H1 (cell line): ENCODE measurements at regions not wholly inside any gene's neighbourhood (a gene's known extent, or its start where the extent isn't known, plus 50 kb on each side); places are given as distances from the start of the nearest gene placed in this dataset.

Experiments used
- CBX8 ChIP-seq: fragments of 300-800, 300-1000 bp; sonication (generic); IDR thresholded peaks from 2 replicates; pipeline ENCODE4 v1.7.1; 2016; ENCODE audit warnings: low read depth, low read length, borderline replicate concordance
- CEBPB ChIP-seq: IDR thresholded peaks from 2 replicates; pipeline ENCODE4 v1.6.1; 2012; ENCODE audit warnings: low read depth, low read length
- FOSL1 ChIP-seq: IDR thresholded peaks from 2 replicates; pipeline ENCODE4 v1.6.1; 2011; ENCODE audit warnings: mild to moderate bottlenecking, low read depth, low read length, moderate library complexity; ENCODE audit not compliant: insufficient read depth
- KDM1A ChIP-seq: fragments of 200-600, 300-600 bp; sonication (generic); IDR thresholded peaks from 2 replicates; pipeline ENCODE4 v1.7.1; 2016; ENCODE audit warnings: mild to moderate bottlenecking, low read length, borderline replicate concordance
- POLR2A ChIP-seq, 2 experiments: IDR thresholded peaks; 1 replicate in 1 of 2; 2 replicates in 1 of 2; pipeline ENCODE4 v1.6.1; 2011; ENCODE audit warnings: low read depth in 2 of 2, low read length in 2 of 2, mild to moderate bottlenecking in 2 of 2; ENCODE audit errors: control extremely low read depth in 1 of 2
- SIRT6 ChIP-seq: IDR thresholded peaks from one replicate; pipeline ENCODE4 v1.7.1; 2012; ENCODE audit warnings: low read length, inconsistent platforms
- TF ChIP-seq, protein P1 (sequence below): IDR thresholded peaks from 2 replicates; pipeline ENCODE4 v1.6.1; 2012; ENCODE audit warnings: inconsistent platforms

GRCh38 chr3:102235679-102236078, 199.1 kb upstream of the ZPLD1 start:
- TF ChIP-seq FOSL1: no peak
- TF ChIP-seq, protein P1, sequence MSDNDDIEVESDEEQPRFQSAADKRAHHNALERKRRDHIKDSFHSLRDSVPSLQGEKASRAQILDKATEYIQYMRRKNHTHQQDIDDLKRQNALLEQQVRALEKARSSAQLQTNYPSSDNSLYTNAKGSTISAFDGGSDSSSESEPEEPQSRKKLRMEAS: no peak
- TF ChIP-seq CBX8: no peak
- TF ChIP-seq CEBPB: no peak
- TF ChIP-seq SIRT6: no peak
- TF ChIP-seq KDM1A: no peak
- TF ChIP-seq POLR2A (IDR thresholded peaks at IDR 0.05; ENCODE audit: control extremely low read depth in 1 of 2, low read depth in 2 of 2, low read length in 2 of 2): no peak
